ENCODE measurements at regions not wholly inside any gene's neighbourhood (a gene's known extent, or its start where the extent isn't known, plus 50 kb on each side); places are given as distances from the start of the nearest gene placed in this dataset.

GRCh38 chr2:11103984-11104793, 51.1 kb upstream of the SLC66A3 start:
- TF ChIP-seq CTCF (IDR thresholded peaks at IDR 0.05) = no peak
- TF ChIP-seq EZH2 (IDR thresholded peaks at IDR 0.05) = no peak
- TF ChIP-seq EZH2phosphoT487 (IDR thresholded peaks at IDR 0.05) = no peak

All from neural progenitor cell (in vitro differentiated cells).